ENCODE measurements at regions not wholly inside any gene's neighbourhood (a gene's known extent, or its start where the extent isn't known, plus 50 kb on each side); places are given as distances from the start of the nearest gene placed in this dataset.
"Not testable (repeated sequence)": the region's sequence is repeated elsewhere in the genome, so short reads cannot be mapped to it uniquely, and the experiment has no call there.

GRCh38 chr4:83738895-83739294, 203.0 kb downstream of the GPAT3 start:
- no peak for DNase-seq (ENCODE audit: low spot score)
- ChIA-PET POLR2A (ENCODE audit: low non-redundant PET) (no interaction called here), CTCF (no interaction called here)
- TF ChIP-seq CTCF (conservative IDR thresholded peaks at IDR 0.05; ENCODE audit: low read depth), result no peak
- no peak overlapping the region for H3K27ac ChIP-seq

GRCh38 chr4:83734576-83734975, 198.7 kb downstream of the GPAT3 start:
- CTCF ChIA-PET, result no interaction called here

GRCh38 chr4:83732114-83732635, 196.3 kb downstream of the GPAT3 start:
- POLR2A ChIA-PET (ENCODE audit: low non-redundant PET), result no interaction called here
- CTCF ChIA-PET, result interaction anchor here (0.7 kb wide), 1 partner anchor 229 kb away, joined by 4 read pairs; no protein-coding TSS in a partner anchor
- no peak for DNase-seq (ENCODE audit: low spot score)
- TF ChIP-seq CTCF (conservative IDR thresholded peaks at IDR 0.05; ENCODE audit: low read depth), result no peak
- H3K27ac ChIP-seq, result no peak overlapping the region

More at GRCh38 chr4:83734576-83734975, 198.7 kb downstream of the GPAT3 start:
- DNase-seq (ENCODE audit: low spot score), result no peak
- POLR2A ChIA-PET (ENCODE audit: low non-redundant PET), result no interaction called here
- no peak for TF ChIP-seq CTCF (conservative IDR thresholded peaks at IDR 0.05; ENCODE audit: low read depth)
- no peak overlapping the region for H3K27ac ChIP-seq

GRCh38 chr4:83731609-83732008, 195.7 kb downstream of the GPAT3 start:
- H3K27ac ChIP-seq, result no peak overlapping the region
- POLR2A ChIA-PET (ENCODE audit: low non-redundant PET), result no interaction called here
- TF ChIP-seq CTCF (conservative IDR thresholded peaks at IDR 0.05; ENCODE audit: low read depth), result no peak
- DNase-seq (ENCODE audit: low spot score), result no peak
- CTCF ChIA-PET, result interaction anchor here (0.7 kb wide), 1 partner anchor 230 kb away, joined by 4 read pairs; no protein-coding TSS in a partner anchor

- POLR2A ChIA-PET (ENCODE audit: low non-redundant PET); H3K27ac ChIP-seq; DNase-seq (ENCODE audit: low spot score); CTCF ChIA-PET: not testable (repeated sequence)
These were observed 195.1 kb downstream of the GPAT3 start for GRCh38 chr4:83730958-83731357.

- no peak overlapping the region for H3K27ac ChIP-seq
- no peak for TF ChIP-seq CTCF (conservative IDR thresholded peaks at IDR 0.05; ENCODE audit: low read depth)
- no peak for DNase-seq (ENCODE audit: low spot score)
- ChIA-PET POLR2A (ENCODE audit: low non-redundant PET) (no interaction called here), CTCF (interaction anchor here (0.6 kb wide), 2 partner anchors 15 to 151 kb away, joined by 3 to 9 read pairs; no protein-coding TSS in a partner anchor)
These were observed 192.3 kb downstream of the GPAT3 start for GRCh38 chr4:83728191-83728590.

- H3K27ac ChIP-seq, result no peak overlapping the region
- POLR2A ChIA-PET (ENCODE audit: low non-redundant PET), result no interaction called here
- no peak for DNase-seq (ENCODE audit: low spot score)
- TF ChIP-seq CTCF (conservative IDR thresholded peaks at IDR 0.05; ENCODE audit: low read depth), result no peak
- CTCF ChIA-PET, result interaction anchor here (0.6 kb wide), 1 partner anchor 182 kb away, joined by 5 read pairs; no protein-coding TSS in a partner anchor
These were observed 189.6 kb downstream of the GPAT3 start for GRCh38 chr4:83725336-83726085.
